CD4-positive, CD25-positive, alpha-beta regulatory T cell (primary cell): ENCODE measurements at regions not wholly inside any gene's neighbourhood (a gene's known extent, or its start where the extent isn't known, plus 50 kb on each side); places are given as distances from the start of the nearest gene placed in this dataset.

Source experiments
- ATAC-seq, 2 donors: fragments of 150-1000 bp; cut with Tn5 transposase; one replicate each; pipeline ENCODE4 v1.10.0; 2021; ENCODE audit warnings: low read depth in 2 of 2, moderate number of reproducible peaks in 2 of 2, moderate library complexity in 1 of 2
- DNase-seq, 3 donors: peaks; one replicate each; pipeline versions ENCODE4 v3.0.0 to v3.0.0-alpha.2; 2012 to 2022; ENCODE audit warnings: mixed read lengths in 1 of 3
- H3K27ac ChIP-seq: one replicate; pipeline ENCODE4 v1.7.0; 2013; ENCODE audit warnings: mild to moderate bottlenecking, low read length; ENCODE audit not compliant: insufficient read depth, poor library complexity, severe bottlenecking
- H3K27me3 ChIP-seq: one replicate; pipeline ENCODE4 v1.7.0; 2013; ENCODE audit warnings: low read length; ENCODE audit not compliant: control insufficient read depth, insufficient read depth
- H3K36me3 ChIP-seq: one replicate; pipeline ENCODE4 v1.7.0; 2013; ENCODE audit warnings: mild to moderate bottlenecking, low read length, moderate library complexity; ENCODE audit not compliant: control insufficient read depth, insufficient read depth
- H3K4me1 ChIP-seq: 2 replicates; pipeline ENCODE4 v1.7.0; 2013; ENCODE audit warnings: mild to moderate bottlenecking, low read length; ENCODE audit not compliant: insufficient read depth, control insufficient read depth, poor library complexity, severe bottlenecking
- H3K4me3 ChIP-seq: one replicate; pipeline ENCODE4 v1.7.0; 2013; ENCODE audit warnings: low read depth, mild to moderate bottlenecking, low read length, moderate library complexity
- H3K9me3 ChIP-seq, 2 experiments: 1 replicate in 1 of 2; 2 replicates in 1 of 2; pipeline ENCODE4 v1.7.0; 2013; ENCODE audit warnings: low read length in 2 of 2, mild to moderate bottlenecking in 1 of 2, moderate library complexity in 1 of 2; ENCODE audit not compliant: control insufficient read depth in 2 of 2
- H3K27ac Mint-ChIP-seq, 3 donors: one replicate each; pipeline ENCODE4 v1.8.0; 2020 to 2022; ENCODE audit warnings: mild to moderate bottlenecking in 3 of 3, mixed read lengths in 3 of 3, moderate library complexity in 2 of 3
- H3K27me3 Mint-ChIP-seq: one replicate; pipeline ENCODE4 v1.8.0; 2022; ENCODE audit warnings: mild to moderate bottlenecking, mixed read lengths
- H3K36me3 Mint-ChIP-seq: one replicate; pipeline ENCODE4 v1.8.0; 2020; ENCODE audit warnings: mixed read lengths
- H3K4me1 Mint-ChIP-seq, 4 donors: one replicate each; pipeline ENCODE4 v1.8.0; 2020 to 2022; ENCODE audit warnings: mixed read lengths in 4 of 4, mild to moderate bottlenecking in 1 of 4
- H3K4me3 Mint-ChIP-seq, 4 donors: one replicate each; pipeline ENCODE4 v1.8.0; 2020 to 2022; ENCODE audit warnings: mild to moderate bottlenecking in 4 of 4, mixed read lengths in 4 of 4, moderate library complexity in 3 of 4
- H3K9me3 Mint-ChIP-seq, 7 donors: one replicate each; pipeline ENCODE4 v1.8.0; 2020 to 2022; ENCODE audit warnings: mixed read lengths in 7 of 7, mild to moderate bottlenecking in 3 of 7, moderate library complexity in 2 of 7

GRCh38 chr3:101084404-101084803 lies 91.2 kb upstream of the ABI3BP start:
- H3K4me3 ChIP-seq, result no peak overlapping the region
- H3K9me3 ChIP-seq, result no peaks in the 10 kb centered on the region
- H3K36me3 Mint-ChIP-seq, result no peaks in the 10 kb centered on the region
- no peaks in the 10 kb centered on the region for H3K27me3 ChIP-seq
- no peak overlapping the region for H3K27ac Mint-ChIP-seq
- no peak overlapping the region for H3K27ac ChIP-seq
- no peak for ATAC-seq
- no peaks in the 10 kb centered on the region for H3K9me3 Mint-ChIP-seq
- no peaks in the 10 kb centered on the region for H3K4me1 Mint-ChIP-seq
- H3K27me3 Mint-ChIP-seq, result peaks cover 14% of the 10 kb centered on the region
- H3K36me3 ChIP-seq, result no peaks in the 10 kb centered on the region
- no peak for DNase-seq
- no peak overlapping the region for H3K4me3 Mint-ChIP-seq
- no peaks in the 10 kb centered on the region for H3K4me1 ChIP-seq

GRCh38 chr3:101081999-101082398 lies 88.8 kb upstream of the ABI3BP start:
- H3K36me3 ChIP-seq, result no peaks in the 10 kb centered on the region
- no peaks in the 10 kb centered on the region for H3K4me1 Mint-ChIP-seq
- H3K27me3 Mint-ChIP-seq, result peaks cover 7% of the 10 kb centered on the region
- H3K4me1 ChIP-seq, result no peaks in the 10 kb centered on the region
- ATAC-seq (no peak), DNase-seq (no peak)
- H3K27me3 ChIP-seq, result no peaks in the 10 kb centered on the region
- no peak overlapping the region for H3K4me3 ChIP-seq
- no peak overlapping the region for H3K4me3 Mint-ChIP-seq
- H3K36me3 Mint-ChIP-seq, result no peaks in the 10 kb centered on the region
- H3K9me3 ChIP-seq, result no peaks in the 10 kb centered on the region
- no peak overlapping the region for H3K27ac ChIP-seq
- no peak overlapping the region for H3K27ac Mint-ChIP-seq
- H3K9me3 Mint-ChIP-seq, result peaks cover 0 to 2% (median 0%) of the 10 kb centered on the region in 7 donors

- Histone ChIP-seq H3K4me1 (no peaks in the 10 kb centered on the region), H3K9me3 (no peaks in the 10 kb centered on the region), H3K36me3 (no peaks in the 10 kb centered on the region), H3K27ac (no peak overlapping the region), H3K4me3 (no peak overlapping the region), H3K27me3 (no peaks in the 10 kb centered on the region)
- Mint-ChIP-seq H3K27ac (no peak overlapping the region), H3K36me3 (no peaks in the 10 kb centered on the region), H3K9me3 (peaks cover 0 to 2% (median 0%) of the 10 kb centered on the region in 7 donors), H3K4me1 (no peaks in the 10 kb centered on the region), H3K27me3 (peaks cover 7% of the 10 kb centered on the region), H3K4me3 (no peak overlapping the region)
- no peak for ATAC-seq
- no peak for DNase-seq
Measured at GRCh38 chr3:101081446-101081845, 88.2 kb upstream of the ABI3BP start.

GRCh38 chr3:101077361-101078011 lies 84.3 kb upstream of the ABI3BP start:
- H3K36me3 Mint-ChIP-seq, result no peaks in the 10 kb centered on the region
- no peak overlapping the region for H3K27ac Mint-ChIP-seq
- ATAC-seq, result no peak
- Histone ChIP-seq H3K4me3 (no peak overlapping the region), H3K27ac (no peak overlapping the region), H3K9me3 (no peaks in the 10 kb centered on the region), H3K36me3 (no peaks in the 10 kb centered on the region), H3K4me1 (no peaks in the 10 kb centered on the region), H3K27me3 (no peaks in the 10 kb centered on the region)
- peaks cover 0 to 2% (median 0%) of the 10 kb centered on the region in 7 donors for H3K9me3 Mint-ChIP-seq
- H3K27me3 Mint-ChIP-seq, result peaks cover 12% of the 10 kb centered on the region
- H3K4me3 Mint-ChIP-seq, result peak overlapping the region in 1 of 4 donors; percentile 21
- no peaks in the 10 kb centered on the region for H3K4me1 Mint-ChIP-seq
- no peak for DNase-seq

GRCh38 chr3:101074518-101074917 lies 81.3 kb upstream of the ABI3BP start:
- H3K9me3 Mint-ChIP-seq, result peaks cover 0 to 2% (median 0%) of the 10 kb centered on the region in 7 donors
- peaks cover 5% of the 10 kb centered on the region for H3K27me3 Mint-ChIP-seq
- no peak overlapping the region for H3K27ac ChIP-seq
- no peaks in the 10 kb centered on the region for H3K36me3 Mint-ChIP-seq
- H3K27ac Mint-ChIP-seq, result no peak overlapping the region
- H3K4me3 Mint-ChIP-seq, result no peak overlapping the region
- no peaks in the 10 kb centered on the region for H3K4me1 ChIP-seq
- H3K36me3 ChIP-seq, result no peaks in the 10 kb centered on the region
- DNase-seq (no peak), ATAC-seq (no peak)
- H3K4me1 Mint-ChIP-seq, result no peaks in the 10 kb centered on the region
- no peak overlapping the region for H3K4me3 ChIP-seq
- H3K9me3 ChIP-seq, result no peaks in the 10 kb centered on the region
- no peaks in the 10 kb centered on the region for H3K27me3 ChIP-seq

- no peak for ATAC-seq
- Mint-ChIP-seq H3K4me1 (no peaks in the 10 kb centered on the region), H3K36me3 (no peaks in the 10 kb centered on the region), H3K27me3 (peaks cover 11% of the 10 kb centered on the region), H3K4me3 (no peak overlapping the region), H3K27ac (no peak overlapping the region), H3K9me3 (peaks cover 0 to 2% (median 0%) of the 10 kb centered on the region in 7 donors)
- Histone ChIP-seq H3K27me3 (no peaks in the 10 kb centered on the region), H3K27ac (no peak overlapping the region), H3K4me1 (no peaks in the 10 kb centered on the region), H3K9me3 (no peaks in the 10 kb centered on the region), H3K36me3 (no peaks in the 10 kb centered on the region), H3K4me3 (no peak overlapping the region)
- DNase-seq, result no peak
Measured at GRCh38 chr3:101072300-101072699, 79.1 kb upstream of the ABI3BP start.

- Mint-ChIP-seq H3K4me3 (no peak overlapping the region), H3K4me1 (no peaks in the 10 kb centered on the region), H3K36me3 (no peaks in the 10 kb centered on the region), H3K9me3 (no peaks in the 10 kb centered on the region), H3K27me3 (peaks cover 18% of the 10 kb centered on the region), H3K27ac (no peak overlapping the region)
- Histone ChIP-seq H3K27ac (no peak overlapping the region), H3K4me3 (no peak overlapping the region), H3K9me3 (no peaks in the 10 kb centered on the region), H3K36me3 (no peaks in the 10 kb centered on the region), H3K27me3 (peaks cover 5% of the 10 kb centered on the region), H3K4me1 (no peaks in the 10 kb centered on the region)
- ATAC-seq (no peak), DNase-seq (no peak)
Measured at GRCh38 chr3:101070799-101071121, 77.5 kb upstream of the ABI3BP start.

GRCh38 chr3:101069901-101070798 lies 76.9 kb upstream of the ABI3BP start:
- Histone ChIP-seq H3K9me3 (no peaks in the 10 kb centered on the region), H3K27me3 (peaks cover 6% of the 10 kb centered on the region), H3K36me3 (no peaks in the 10 kb centered on the region), H3K4me1 (no peaks in the 10 kb centered on the region), H3K27ac (no peak overlapping the region), H3K4me3 (no peak overlapping the region)
- Mint-ChIP-seq H3K4me1 (no peaks in the 10 kb centered on the region), H3K36me3 (no peaks in the 10 kb centered on the region), H3K27me3 (peaks cover 18% of the 10 kb centered on the region), H3K4me3 (no peak overlapping the region), H3K9me3 (no peaks in the 10 kb centered on the region), H3K27ac (no peak overlapping the region)
- ATAC-seq (no peak), DNase-seq (peak; percentile 22 to 54 (median 29))
